DOHH2 (cell line): ENCODE measurements at regions not wholly inside any gene's neighbourhood (a gene's known extent, or its start where the extent isn't known, plus 50 kb on each side); places are given as distances from the start of the nearest gene placed in this dataset.

Experiments
- H3F3A ChIP-seq: fragments of 200-600 bp; sonication (generic), shearing (Covaris generic); 2 replicates; pipeline ENCODE4 v1.6.0; 2016; ENCODE audit warnings: antibody characterized with exemption, mild to moderate bottlenecking; ENCODE audit not compliant: control insufficient read depth, insufficient read depth
- H3K27ac ChIP-seq: fragments of 200-600 bp; sonication (generic); 2 replicates; pipeline ENCODE4 v1.5.1; 2014; ENCODE audit warnings: low read depth, mild to moderate bottlenecking, low read length, moderate library complexity
- H3K27me3 ChIP-seq: fragments of 200-600 bp; sonication (generic); 2 replicates; pipeline ENCODE4 v1.6.1; 2014; ENCODE audit warnings: mild to moderate bottlenecking, low read length, mixed read lengths; ENCODE audit not compliant: control insufficient read depth
- H3K36me3 ChIP-seq: fragments of 200-600 bp; sonication (generic); 2 replicates; pipeline ENCODE4 v1.6.1; 2014; ENCODE audit warnings: mild to moderate bottlenecking, low read length, moderate library complexity, mixed read lengths; ENCODE audit not compliant: control insufficient read depth
- H3K4me1 ChIP-seq: fragments of 200-600 bp; sonication (generic); 2 replicates; pipeline ENCODE4 v1.6.1; 2014; ENCODE audit warnings: mild to moderate bottlenecking, low read length, mixed read lengths; ENCODE audit not compliant: control insufficient read depth
- H3K4me2 ChIP-seq: fragments of 200-600 bp; sonication (generic); 2 replicates; pipeline ENCODE4 v1.6.0; 2014; ENCODE audit warnings: mild to moderate bottlenecking, low read length, moderate library complexity
- H3K4me3 ChIP-seq: fragments of 200-600 bp; sonication (generic); 2 replicates; pipeline ENCODE4 v1.5.1; 2014; ENCODE audit warnings: mild to moderate bottlenecking, low read length, mixed read lengths
- H3K79me2 ChIP-seq: fragments of 200-600 bp; sonication (generic); 2 replicates; pipeline ENCODE4 v1.6.1; 2014; ENCODE audit warnings: mild to moderate bottlenecking, low read length, mixed read lengths; ENCODE audit not compliant: control insufficient read depth
- H3K9me2 ChIP-seq: fragments of 200-600 bp; sonication (generic); replicated peaks from 2 replicates; pipeline ENCODE4 v1.6.1; 2014; ENCODE audit warnings: mild to moderate bottlenecking, low read length, mixed read lengths; ENCODE audit not compliant: control insufficient read depth
- H3K9me3 ChIP-seq: fragments of 200-600 bp; sonication (generic); 2 replicates; pipeline ENCODE4 v1.6.1; 2014; ENCODE audit warnings: antibody characterized with exemption, low read length, mixed read lengths; ENCODE audit not compliant: control insufficient read depth, insufficient read depth
- H4K20me1 ChIP-seq: fragments of 200-600 bp; sonication (generic); 2 replicates; pipeline ENCODE4 v1.6.0; 2014; ENCODE audit warnings: low read depth, mild to moderate bottlenecking, antibody characterized with exemption, low read length, moderate library complexity; ENCODE audit not compliant: control insufficient read depth, insufficient read depth
- EZH2phosphoT487 ChIP-seq: fragments of 200-600 bp; sonication (generic); IDR thresholded peaks from 2 replicates; pipeline ENCODE4 v1.6.1; 2017; ENCODE audit warnings: borderline replicate concordance, mild to moderate bottlenecking, antibody characterized with exemption, low read length, moderate library complexity, mixed read lengths
- TF ChIP-seq, protein P1 (sequence below): fragments of 200-600 bp; sonication (generic); IDR thresholded peaks from one replicate; pipeline ENCODE4 v1.5.1; 2014; ENCODE audit warnings: antibody characterized with exemption, mild to moderate bottlenecking, low read depth, low read length; ENCODE audit not compliant: poor library complexity, severe bottlenecking

DNA sequence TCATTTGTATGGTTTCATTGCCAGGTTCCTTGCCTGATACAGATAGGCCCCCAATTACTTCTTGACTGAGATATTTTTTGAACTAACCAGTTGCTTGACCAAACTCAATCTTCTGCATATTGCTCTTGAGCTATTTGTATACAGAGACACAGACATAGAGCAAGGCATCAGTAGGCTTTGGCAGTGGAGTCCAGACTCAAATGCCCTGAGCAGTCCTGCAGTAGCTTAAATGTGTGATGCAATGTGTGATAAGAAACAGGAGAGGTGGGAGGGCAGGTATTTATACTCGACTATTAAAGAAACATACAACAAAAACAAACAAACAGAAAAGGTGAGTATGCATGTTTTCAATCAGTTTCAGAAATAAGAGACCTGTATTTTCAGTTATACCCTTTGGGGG is 197.9 kb upstream of the DAB1 start:
- Histone ChIP-seq H3K4me2 (no peak overlapping the region), H3F3A (no peaks in the 10 kb centered on the region), H3K27ac (no peak overlapping the region), H3K79me2 (no peaks in the 10 kb centered on the region), H3K4me3 (no peak overlapping the region), H3K4me1 (no peaks in the 10 kb centered on the region), H3K9me3 (no peaks in the 10 kb centered on the region), H3K27me3 (no peaks in the 10 kb centered on the region), H3K36me3 (no peaks in the 10 kb centered on the region), H4K20me1 (no peaks in the 10 kb centered on the region), H3K9me2 (no peaks in the 10 kb centered on the region)
- TF ChIP-seq, protein P1, sequence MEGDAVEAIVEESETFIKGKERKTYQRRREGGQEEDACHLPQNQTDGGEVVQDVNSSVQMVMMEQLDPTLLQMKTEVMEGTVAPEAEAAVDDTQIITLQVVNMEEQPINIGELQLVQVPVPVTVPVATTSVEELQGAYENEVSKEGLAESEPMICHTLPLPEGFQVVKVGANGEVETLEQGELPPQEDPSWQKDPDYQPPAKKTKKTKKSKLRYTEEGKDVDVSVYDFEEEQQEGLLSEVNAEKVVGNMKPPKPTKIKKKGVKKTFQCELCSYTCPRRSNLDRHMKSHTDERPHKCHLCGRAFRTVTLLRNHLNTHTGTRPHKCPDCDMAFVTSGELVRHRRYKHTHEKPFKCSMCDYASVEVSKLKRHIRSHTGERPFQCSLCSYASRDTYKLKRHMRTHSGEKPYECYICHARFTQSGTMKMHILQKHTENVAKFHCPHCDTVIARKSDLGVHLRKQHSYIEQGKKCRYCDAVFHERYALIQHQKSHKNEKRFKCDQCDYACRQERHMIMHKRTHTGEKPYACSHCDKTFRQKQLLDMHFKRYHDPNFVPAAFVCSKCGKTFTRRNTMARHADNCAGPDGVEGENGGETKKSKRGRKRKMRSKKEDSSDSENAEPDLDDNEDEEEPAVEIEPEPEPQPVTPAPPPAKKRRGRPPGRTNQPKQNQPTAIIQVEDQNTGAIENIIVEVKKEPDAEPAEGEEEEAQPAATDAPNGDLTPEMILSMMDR = no peak
- no peak for TF ChIP-seq EZH2phosphoT487

DNA sequence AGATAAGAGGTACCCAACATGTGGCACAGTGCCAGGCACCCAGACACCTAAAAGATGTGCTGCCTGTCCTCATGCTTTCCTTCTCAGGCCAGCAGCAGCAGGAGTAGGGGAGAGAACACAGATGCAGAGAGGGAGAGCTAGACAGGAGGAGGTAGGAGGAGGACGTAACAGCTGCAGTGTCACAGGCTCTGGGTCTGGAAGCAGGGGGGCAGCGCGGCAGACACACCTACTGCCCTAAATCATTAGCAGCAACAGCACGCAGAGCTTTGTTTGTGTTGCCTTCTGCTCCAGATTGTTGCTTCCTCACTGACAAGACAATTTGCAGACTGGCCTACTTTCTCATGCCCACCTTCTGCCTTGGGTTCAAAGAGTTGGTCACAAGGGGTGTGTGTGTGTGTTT is 196.7 kb upstream of the DAB1 start:
- Histone ChIP-seq H3K36me3 (no peaks in the 10 kb centered on the region), H3K27ac (no peak overlapping the region), H4K20me1 (no peaks in the 10 kb centered on the region), H3K9me3 (no peaks in the 10 kb centered on the region), H3K4me2 (no peak overlapping the region), H3K27me3 (no peaks in the 10 kb centered on the region), H3K9me2 (no peaks in the 10 kb centered on the region), H3F3A (no peaks in the 10 kb centered on the region), H3K4me1 (no peaks in the 10 kb centered on the region), H3K4me3 (no peak overlapping the region), H3K79me2 (no peaks in the 10 kb centered on the region)
- TF ChIP-seq EZH2phosphoT487 = no peak
- TF ChIP-seq, protein P1 = no peak

DNA sequence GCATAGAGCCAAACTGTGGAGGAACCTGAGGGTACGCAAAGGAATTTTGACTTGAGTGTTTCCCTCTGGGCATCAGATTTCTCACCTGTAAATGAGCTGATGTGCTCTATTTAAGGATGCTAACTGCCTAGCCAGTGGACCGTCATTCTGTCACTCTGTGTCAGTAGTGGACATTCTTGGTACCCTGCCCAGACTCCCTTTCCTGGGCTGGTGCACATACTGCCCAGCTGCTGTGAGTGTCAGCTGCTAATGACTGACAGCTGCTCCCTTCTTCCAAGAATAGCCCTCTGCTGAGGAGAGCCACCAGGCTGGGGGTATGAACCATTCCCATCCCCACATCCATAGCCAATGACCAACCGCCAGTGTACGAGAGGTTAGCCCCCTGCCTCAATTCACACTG is 193.1 kb upstream of the DAB1 start:
- TF ChIP-seq, protein P1 = no peak
- no peak for TF ChIP-seq EZH2phosphoT487
- Histone ChIP-seq H3K4me3 (no peak overlapping the region), H3F3A (no peaks in the 10 kb centered on the region), H3K79me2 (no peaks in the 10 kb centered on the region), H3K4me1 (no peaks in the 10 kb centered on the region), H3K36me3 (no peaks in the 10 kb centered on the region), H3K27me3 (no peaks in the 10 kb centered on the region), H3K9me3 (no peaks in the 10 kb centered on the region), H4K20me1 (no peaks in the 10 kb centered on the region), H3K27ac (no peak overlapping the region), H3K9me2 (no peaks in the 10 kb centered on the region), H3K4me2 (no peak overlapping the region)

DNA sequence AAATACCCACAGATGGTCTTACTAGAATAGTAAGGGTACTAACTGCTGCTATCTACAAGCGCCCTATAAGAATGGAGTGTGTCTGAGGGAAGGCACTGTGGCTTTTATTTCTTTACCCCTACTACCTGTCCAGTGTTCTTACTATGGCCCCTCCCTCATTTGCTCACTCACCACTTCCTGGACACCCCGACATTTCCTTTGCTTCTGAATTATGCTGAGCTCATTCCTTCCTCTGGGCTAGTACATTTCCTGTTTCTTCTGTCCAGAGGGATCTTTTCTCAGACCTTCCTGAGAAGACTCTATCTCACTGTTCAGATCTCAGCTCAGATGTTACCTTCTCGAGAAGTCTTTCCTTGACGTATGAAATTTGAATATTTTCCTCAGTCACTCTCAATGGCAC is 192.1 kb upstream of the DAB1 start:
- Histone ChIP-seq H3K27ac (no peak overlapping the region), H3K79me2 (no peaks in the 10 kb centered on the region), H3K4me2 (no peak overlapping the region), H3F3A (no peaks in the 10 kb centered on the region), H4K20me1 (no peaks in the 10 kb centered on the region), H3K36me3 (no peaks in the 10 kb centered on the region), H3K9me2 (no peaks in the 10 kb centered on the region), H3K9me3 (no peaks in the 10 kb centered on the region), H3K4me1 (no peaks in the 10 kb centered on the region), H3K27me3 (no peaks in the 10 kb centered on the region), H3K4me3 (no peak overlapping the region)
- TF ChIP-seq, protein P1 = no peak
- no peak for TF ChIP-seq EZH2phosphoT487
